ENCODE measurements at regions not wholly inside any gene's neighbourhood (a gene's known extent, or its start where the extent isn't known, plus 50 kb on each side); places are given as distances from the start of the nearest gene placed in this dataset.

DNA sequence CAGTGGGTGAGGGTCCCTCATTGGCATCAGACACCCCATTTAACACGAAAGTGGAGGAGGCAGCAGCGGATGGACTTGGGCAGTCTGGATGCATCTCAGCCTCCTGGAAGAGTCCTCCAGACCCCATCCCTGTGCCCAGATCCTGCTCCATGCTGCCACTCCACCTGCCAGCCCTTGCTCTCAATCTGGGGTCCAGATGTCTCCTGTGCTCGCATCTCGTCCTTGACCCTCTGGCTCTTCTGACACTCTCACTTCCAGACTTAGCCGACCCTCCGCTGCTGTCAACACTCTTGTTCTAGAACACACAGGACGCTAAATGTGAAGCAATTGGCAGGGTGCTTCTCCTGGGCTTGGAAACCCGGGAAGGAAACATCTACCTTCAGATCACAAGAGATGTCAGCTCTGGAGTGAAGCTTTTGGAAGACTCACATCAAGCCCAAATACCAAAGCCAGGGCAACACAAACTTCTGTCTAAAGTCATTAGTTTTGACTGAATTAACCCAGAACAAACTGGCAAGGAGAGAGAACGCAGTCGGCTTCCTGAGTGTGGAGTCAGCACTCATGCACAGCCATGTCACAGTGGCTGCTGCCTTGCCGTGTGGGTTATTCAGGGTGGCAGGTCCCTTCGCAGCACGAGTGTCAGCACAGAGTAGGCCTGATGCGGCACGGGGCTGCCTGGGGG, 379.1 kb downstream of the TCERG1L start:
- no peak for TF ChIP-seq CTCF (IDR thresholded peaks at IDR 0.05)
- TF ChIP-seq POLR2AphosphoS5 (IDR thresholded peaks at IDR 0.05), result no peak
- TF ChIP-seq POLR2A (IDR thresholded peaks at IDR 0.05), result no peak
